Astrocyte (in vitro differentiated cells and primary cell): ENCODE measurements at regions not wholly inside any gene's neighbourhood (a gene's known extent, or its start where the extent isn't known, plus 50 kb on each side); places are given as distances from the start of the nearest gene placed in this dataset.
A peak's percentile ranks its signal among the peaks of the same experiment; 100 is the strongest.

ENCODE experiments used
- DNase-seq: peaks from one replicate; pipeline ENCODE4 v3.0.0-alpha.2; 2010; ENCODE audit warnings: low read depth
- FAIRE-seq: peaks from 2 replicates; lab custom pipeline; 2011; peaks lifted over from hg19 to GRCh38; lab: Jason Lieb, UNC
- H2AFZ ChIP-seq: 2 replicates; pipeline ENCODE4 v1.6.0; 2012; ENCODE audit warnings: low read depth, low read length, inconsistent platforms
- H3K27ac ChIP-seq: 2 replicates; pipeline ENCODE4 v1.5.1; 2011; ENCODE audit warnings: low read depth, low read length, inconsistent platforms
- H3K27me3 ChIP-seq: 2 replicates; pipeline ENCODE4 v1.6.0; 2011; ENCODE audit warnings: low read length, inconsistent platforms; ENCODE audit not compliant: insufficient read depth
- H3K36me3 ChIP-seq: 2 replicates; pipeline ENCODE4 v1.5.1; 2011; ENCODE audit warnings: low read length, inconsistent platforms; ENCODE audit not compliant: insufficient read depth
- H3K4me1 ChIP-seq: 2 replicates; pipeline ENCODE4 v1.5.1; 2011; ENCODE audit warnings: low read length, inconsistent platforms; ENCODE audit not compliant: insufficient read depth
- H3K4me2 ChIP-seq: 2 replicates; pipeline ENCODE4 v1.6.0; 2012; ENCODE audit warnings: low read length, inconsistent platforms
- H3K4me3 ChIP-seq: 2 replicates; pipeline ENCODE4 v1.5.1; 2011; ENCODE audit warnings: low read depth, mild to moderate bottlenecking, low read length, inconsistent platforms; ENCODE audit not compliant: insufficient read depth
- H3K79me2 ChIP-seq: 2 replicates; pipeline ENCODE4 v1.6.0; 2012; ENCODE audit warnings: mild to moderate bottlenecking, low read length, inconsistent platforms; ENCODE audit not compliant: insufficient read depth
- H3K9ac ChIP-seq: 2 replicates; pipeline ENCODE4 v1.6.0; 2012; ENCODE audit warnings: mild to moderate bottlenecking, low read length, inconsistent platforms
- H3K9me3 ChIP-seq: 2 replicates; pipeline ENCODE4 v1.5.1; 2012; ENCODE audit warnings: low read depth, mild to moderate bottlenecking, low read length, inconsistent platforms; ENCODE audit not compliant: insufficient read depth
- H4K20me1 ChIP-seq: 2 replicates; pipeline ENCODE4 v1.6.0; 2012; ENCODE audit warnings: low read length, inconsistent platforms; ENCODE audit not compliant: insufficient read depth
- H3K27ac Mint-ChIP-seq: one replicate; pipeline ENCODE4 v1.8.0; 2021; ENCODE audit warnings: mild to moderate bottlenecking, mixed read lengths; ENCODE audit not compliant: unreplicated experiment
- H3K27me3 Mint-ChIP-seq: one replicate; pipeline ENCODE4 v1.8.0; 2021; ENCODE audit warnings: low read depth, mixed read lengths; ENCODE audit not compliant: unreplicated experiment
- H3K36me3 Mint-ChIP-seq: one replicate; pipeline ENCODE4 v1.8.0; 2021; ENCODE audit warnings: low read depth, mixed read lengths; ENCODE audit not compliant: unreplicated experiment
- H3K4me1 Mint-ChIP-seq: one replicate; pipeline ENCODE4 v1.8.0; 2021; ENCODE audit warnings: low read depth, mixed read lengths; ENCODE audit not compliant: unreplicated experiment
- H3K4me3 Mint-ChIP-seq: one replicate; pipeline ENCODE4 v1.8.0; 2021; ENCODE audit warnings: mild to moderate bottlenecking, moderate library complexity, mixed read lengths; ENCODE audit not compliant: unreplicated experiment
- H3K9me3 Mint-ChIP-seq: one replicate; pipeline ENCODE4 v1.8.0; 2021; ENCODE audit warnings: mild to moderate bottlenecking, mixed read lengths; ENCODE audit not compliant: unreplicated experiment
- CTCF ChIP-seq: IDR thresholded peaks from 2 replicates; pipeline ENCODE4 v1.5.1; 2011; ENCODE audit warnings: low read depth, mild to moderate bottlenecking, inconsistent platforms, low read length, moderate library complexity; ENCODE audit not compliant: insufficient read depth
- EZH2 ChIP-seq: IDR thresholded peaks from 2 replicates; pipeline ENCODE4 v1.6.1; 2012; ENCODE audit warnings: mild to moderate bottlenecking, low read length, inconsistent platforms; ENCODE audit not compliant: insufficient read depth

DNA sequence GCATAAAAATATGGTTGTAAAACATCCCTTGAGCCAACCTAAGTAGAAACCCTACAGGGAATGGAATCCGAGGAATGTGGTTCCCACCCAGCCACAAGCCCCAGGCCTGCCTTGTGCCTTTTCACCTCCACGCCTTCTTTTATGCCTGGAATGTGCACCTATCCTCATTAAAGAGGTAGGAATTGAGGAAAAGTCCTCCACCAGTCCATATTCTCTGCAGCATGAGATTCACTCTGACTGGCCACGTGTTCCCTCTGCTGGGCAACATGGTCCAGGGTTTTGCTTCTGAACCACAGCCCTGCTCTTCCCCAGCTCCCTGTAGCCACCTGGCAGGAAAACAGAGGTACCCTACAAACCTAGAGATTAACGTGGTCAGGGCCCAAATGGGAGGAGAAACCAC lies 787.9 kb upstream of the RAB6C start:
- Histone ChIP-seq H3K9ac (no peak overlapping the region), H3K27ac (no peak overlapping the region), H3K4me1 (no peaks in the 10 kb centered on the region), H3K9me3 (no peaks in the 10 kb centered on the region), H3K4me3 (no peak overlapping the region), H3K36me3 (no peaks in the 10 kb centered on the region), H3K79me2 (no peaks in the 10 kb centered on the region), H2AFZ (no peak overlapping the region), H3K4me2 (no peak overlapping the region), H4K20me1 (no peaks in the 10 kb centered on the region), H3K27me3 (no peaks in the 10 kb centered on the region)
- H3K4me3 Mint-ChIP-seq, result no peak overlapping the region
- H3K36me3 Mint-ChIP-seq, result no peaks in the 10 kb centered on the region
- DNase-seq (no peak), FAIRE-seq (no peak)
- H3K27me3 Mint-ChIP-seq, result peaks cover 12% of the 10 kb centered on the region
- peak overlapping the region; percentile 36 for H3K27ac Mint-ChIP-seq
- H3K9me3 Mint-ChIP-seq, result peaks cover 3% of the 10 kb centered on the region
- H3K4me1 Mint-ChIP-seq, result peaks cover 22% of the 10 kb centered on the region
- no peak for TF ChIP-seq EZH2
- TF ChIP-seq CTCF, result no peak

DNA sequence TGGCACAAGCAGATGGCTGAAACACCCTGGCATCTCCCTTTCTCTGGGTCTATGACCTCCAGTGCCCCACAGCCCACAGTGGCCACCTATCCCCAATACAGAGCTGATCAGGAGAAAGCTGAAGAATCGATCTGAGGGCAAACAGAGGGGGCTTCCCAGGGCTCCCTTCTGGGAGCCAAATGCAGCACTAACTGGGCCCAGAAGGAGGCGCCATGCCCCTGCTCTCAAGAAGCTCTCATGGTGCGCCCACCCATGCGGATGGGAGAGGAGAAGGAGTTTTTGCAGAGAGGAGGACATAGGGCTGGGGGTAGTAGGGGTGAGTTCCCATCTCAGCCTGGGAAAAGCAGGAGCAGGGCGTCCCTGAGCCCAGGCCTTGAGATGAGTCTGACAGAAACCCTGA lies 787.3 kb upstream of the RAB6C start:
- Histone ChIP-seq H3K4me2 (no peak overlapping the region), H3K4me3 (no peak overlapping the region), H4K20me1 (no peaks in the 10 kb centered on the region), H3K79me2 (no peaks in the 10 kb centered on the region), H3K9ac (no peak overlapping the region), H3K36me3 (no peaks in the 10 kb centered on the region), H3K27me3 (no peaks in the 10 kb centered on the region), H3K9me3 (no peaks in the 10 kb centered on the region), H3K27ac (no peak overlapping the region), H3K4me1 (no peaks in the 10 kb centered on the region), H2AFZ (no peak overlapping the region)
- no peak for TF ChIP-seq CTCF
- TF ChIP-seq EZH2, result no peak
- peaks cover 22% of the 10 kb centered on the region for H3K4me1 Mint-ChIP-seq
- peaks cover 3% of the 10 kb centered on the region for H3K9me3 Mint-ChIP-seq
- H3K36me3 Mint-ChIP-seq, result no peaks in the 10 kb centered on the region
- H3K27me3 Mint-ChIP-seq, result peaks cover 12% of the 10 kb centered on the region
- H3K4me3 Mint-ChIP-seq, result no peak overlapping the region
- no peak for DNase-seq
- no peak overlapping the region for H3K27ac Mint-ChIP-seq
- no peak for FAIRE-seq

DNA sequence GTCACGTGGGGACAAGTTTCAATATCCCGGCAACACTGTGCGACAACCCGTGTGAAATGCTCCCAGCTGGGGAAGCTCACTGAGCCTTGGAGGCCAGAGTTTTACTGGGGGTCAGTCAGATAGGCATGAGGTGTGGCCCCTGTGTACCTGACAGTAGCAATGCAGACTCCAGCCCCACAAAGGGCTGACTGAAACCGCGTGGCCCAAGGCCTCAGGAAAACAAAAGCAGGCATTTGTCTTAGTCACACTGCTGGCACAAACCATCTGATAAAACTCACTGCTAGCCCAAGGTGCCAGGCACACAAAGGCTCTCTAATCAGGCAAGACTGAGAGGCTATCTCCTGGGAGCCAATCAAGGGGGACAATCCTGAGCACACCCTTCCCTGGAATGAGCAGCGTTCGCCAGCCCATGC lies 786.6 kb upstream of the RAB6C start:
- Histone ChIP-seq H3K4me2 (no peak overlapping the region), H3K4me3 (no peak overlapping the region), H3K4me1 (no peaks in the 10 kb centered on the region), H3K79me2 (no peaks in the 10 kb centered on the region), H3K36me3 (no peaks in the 10 kb centered on the region), H4K20me1 (no peaks in the 10 kb centered on the region), H3K27me3 (no peaks in the 10 kb centered on the region), H3K9ac (no peak overlapping the region), H3K27ac (no peak overlapping the region), H3K9me3 (no peaks in the 10 kb centered on the region), H2AFZ (no peak overlapping the region)
- no peak for DNase-seq
- Mint-ChIP-seq H3K36me3 (no peaks in the 10 kb centered on the region), H3K27me3 (peaks cover 12% of the 10 kb centered on the region), H3K27ac (no peak overlapping the region), H3K9me3 (peaks cover 3% of the 10 kb centered on the region), H3K4me1 (peaks cover 22% of the 10 kb centered on the region), H3K4me3 (no peak overlapping the region)
- no peak for TF ChIP-seq CTCF
- no peak for TF ChIP-seq EZH2
- FAIRE-seq, result no peak
